ENCODE measurements at regions not wholly inside any gene's neighbourhood (a gene's known extent, or its start where the extent isn't known, plus 50 kb on each side); places are given as distances from the start of the nearest gene placed in this dataset.

- no peak for DNase-seq (ENCODE audit: low spot score)
These were observed 348.5 kb upstream of the ADAMTS5 start for GRCh38 chr21:27315373-27315772.

DNA sequence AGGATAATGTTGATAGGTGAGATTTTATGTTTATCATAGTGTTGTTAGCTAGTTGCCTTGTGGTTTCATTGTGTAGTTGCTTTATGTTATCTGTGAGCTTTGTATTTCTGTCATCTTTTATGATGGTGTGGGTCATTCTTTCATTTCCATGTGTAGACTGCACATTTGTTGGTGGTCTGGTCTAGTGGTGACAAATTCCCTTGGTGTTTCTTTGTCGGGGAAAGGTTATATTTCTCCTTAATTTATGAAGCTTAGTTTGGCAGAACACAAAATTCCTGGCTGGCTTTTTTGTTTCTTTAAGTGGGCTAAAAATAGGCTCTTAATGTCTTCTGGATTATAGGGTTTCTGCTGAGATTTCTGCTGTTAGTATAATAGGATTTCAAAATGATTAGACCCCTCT lies 347.2 kb upstream of the ADAMTS5 start:
- DNase-seq (ENCODE audit: low spot score), result no peak

GRCh38 chr21:27306791-27307775 lies 340.2 kb upstream of the ADAMTS5 start:
- DNase-seq (ENCODE audit: low spot score), result peak; percentile 22

DNA sequence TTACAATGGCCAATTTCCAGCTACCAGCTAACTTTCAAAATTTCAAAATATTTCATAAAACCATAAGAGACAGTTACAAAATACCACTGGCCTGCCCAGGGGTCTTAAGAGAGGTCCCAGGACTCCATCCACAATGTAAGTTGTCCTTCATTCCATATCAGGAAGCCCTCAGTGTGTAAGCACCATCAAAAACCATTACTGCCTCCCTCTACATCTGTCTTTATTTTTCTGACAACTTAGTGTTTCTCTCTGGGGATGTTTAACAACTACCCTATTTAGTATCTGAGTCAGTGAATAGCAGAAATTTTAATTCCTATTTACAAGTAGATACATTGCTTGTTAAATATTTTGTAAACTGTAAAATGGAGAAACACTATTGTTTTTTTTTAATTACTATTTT lies 339.3 kb upstream of the ADAMTS5 start:
- DNase-seq (ENCODE audit: low spot score), result no peak

- no peak for DNase-seq (ENCODE audit: low spot score)
These were observed 334.3 kb upstream of the ADAMTS5 start for GRCh38 chr21:27301220-27301619.

DNA sequence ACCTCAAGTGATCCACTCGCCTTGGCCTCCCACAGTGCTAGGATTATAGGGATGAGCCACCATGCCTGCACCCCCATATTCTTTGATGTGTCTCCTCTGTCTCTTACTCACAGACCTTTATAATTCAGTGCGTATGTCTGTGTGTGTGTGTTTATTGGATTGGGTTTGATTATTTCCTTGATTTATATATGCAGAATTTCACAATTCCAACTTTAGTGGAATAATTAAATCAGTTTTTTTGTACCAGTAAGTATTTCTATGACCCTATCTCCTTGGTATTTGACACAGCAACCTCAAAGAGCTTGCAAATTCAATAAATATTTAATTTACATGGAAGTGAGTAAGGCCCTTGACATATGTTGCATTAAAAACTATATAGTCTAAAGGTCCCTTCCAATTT lies 333.9 kb upstream of the ADAMTS5 start:
- peak; percentile 27 for DNase-seq (ENCODE audit: low spot score)

DNA sequence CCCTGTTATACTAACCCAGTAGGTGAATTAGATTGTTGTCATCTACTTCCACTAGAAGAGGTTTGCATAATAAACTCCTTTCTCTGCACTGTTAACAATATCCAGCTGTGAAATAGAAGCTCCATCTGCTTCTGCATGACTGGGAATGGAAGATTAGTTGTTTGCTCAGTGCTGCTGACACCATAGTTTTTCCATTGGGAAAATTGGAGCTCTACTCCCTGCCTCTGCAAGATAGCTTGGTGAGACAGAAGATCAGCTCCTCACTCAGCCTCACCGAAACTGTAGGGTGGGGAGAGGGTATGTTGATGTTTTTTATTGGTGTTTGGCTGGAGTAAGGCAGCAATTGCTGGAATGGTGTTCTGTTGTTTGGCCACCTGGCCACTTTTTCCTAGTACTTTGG lies 331.6 kb upstream of the ADAMTS5 start:
- DNase-seq (ENCODE audit: low spot score), result no peak

- DNase-seq (ENCODE audit: low spot score), result no peak
These were observed 326.4 kb upstream of the ADAMTS5 start for GRCh38 chr21:27293239-27293638.

GRCh38 chr21:27292783-27293182 lies 325.9 kb upstream of the ADAMTS5 start:
- DNase-seq (ENCODE audit: low spot score), result no peak

DNA sequence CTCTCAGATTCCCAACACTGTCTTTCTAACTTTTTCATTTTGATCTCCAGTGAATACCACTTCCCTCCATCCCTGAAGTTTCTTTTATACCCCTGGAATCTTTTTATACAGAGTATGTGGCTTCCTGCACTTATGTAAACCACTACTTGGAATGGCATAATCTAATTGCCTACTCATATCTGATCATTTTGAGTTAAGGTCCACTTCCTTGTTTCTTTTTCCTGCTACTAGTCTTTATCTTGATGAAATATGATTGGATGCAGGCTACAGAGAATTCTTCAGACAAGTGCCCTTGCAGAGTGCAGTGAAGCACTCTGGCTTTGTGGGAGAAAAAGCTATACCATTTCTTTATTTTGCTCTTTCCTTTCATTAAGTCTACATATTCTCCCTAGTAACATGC lies 325.3 kb upstream of the ADAMTS5 start:
- no peak for DNase-seq (ENCODE audit: low spot score)

- DNase-seq (ENCODE audit: low spot score), result no peak
These were observed 324.1 kb upstream of the ADAMTS5 start for GRCh38 chr21:27291006-27291405.

DNA sequence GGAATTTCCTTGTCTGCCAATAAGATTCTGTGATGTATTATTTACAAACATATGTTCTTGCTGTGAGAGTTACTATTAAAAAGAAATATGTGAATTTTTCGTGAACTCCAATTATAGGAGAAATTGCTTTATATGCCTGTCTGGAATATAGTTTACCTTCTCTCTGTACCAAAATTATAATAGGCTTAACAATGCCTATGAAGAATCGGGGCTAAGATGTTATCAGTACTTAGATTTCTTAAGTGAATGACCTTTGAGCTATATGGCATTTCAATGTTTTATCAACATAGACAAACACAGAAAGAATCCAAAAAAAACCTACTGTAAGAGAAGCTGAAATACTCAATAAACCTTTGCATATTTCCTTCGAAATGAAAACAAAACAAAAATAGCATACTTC lies 323.1 kb upstream of the ADAMTS5 start:
- no peak for DNase-seq (ENCODE audit: low spot score)

- no peak for DNase-seq (ENCODE audit: low spot score)
These were observed 319.9 kb upstream of the ADAMTS5 start for GRCh38 chr21:27286760-27287159.

DNA sequence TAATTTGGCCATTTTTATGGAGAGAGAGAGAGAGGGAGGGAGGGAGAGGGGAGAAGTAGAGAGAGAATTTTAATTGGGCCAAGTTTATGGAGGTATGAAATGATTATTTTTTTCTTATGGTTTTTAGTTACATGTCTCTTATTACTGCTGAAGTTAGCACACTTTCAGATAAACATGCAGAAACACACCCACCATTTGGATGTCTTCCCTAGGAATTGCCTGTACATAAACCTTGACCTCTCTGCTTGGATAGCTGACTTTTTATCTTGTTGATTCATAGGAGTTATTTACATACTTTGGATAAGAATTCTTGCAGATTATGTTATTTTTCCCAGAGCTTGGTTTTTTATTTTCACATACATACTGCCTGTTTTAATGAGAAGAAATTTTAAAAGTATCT lies 310.2 kb upstream of the ADAMTS5 start:
- DNase-seq (ENCODE audit: low spot score), result no peak

- peak; percentile 69 for DNase-seq (ENCODE audit: low spot score)
These were observed 308.5 kb upstream of the ADAMTS5 start for GRCh38 chr21:27275294-27275927.

DNA sequence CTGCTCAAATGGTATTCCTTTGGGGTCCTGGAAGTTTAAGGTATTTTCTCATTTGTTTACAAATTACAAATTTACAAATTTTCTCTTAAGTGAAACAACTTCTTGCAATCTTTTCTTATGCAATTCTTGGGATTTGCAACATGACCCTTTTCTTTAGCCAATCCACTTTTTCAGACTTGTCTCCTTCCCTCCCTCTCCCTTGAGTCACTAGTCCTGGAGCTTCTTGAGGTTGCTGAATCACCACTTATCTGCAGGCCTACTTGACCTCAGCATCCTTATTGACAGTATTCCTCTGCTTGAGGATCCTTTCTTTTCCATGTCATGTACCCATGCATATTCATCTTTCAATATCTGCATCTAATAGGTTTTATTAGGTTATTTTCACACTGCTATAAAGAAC lies 302.8 kb upstream of the ADAMTS5 start:
- DNase-seq (ENCODE audit: low spot score), result peak; percentile 83

DNA sequence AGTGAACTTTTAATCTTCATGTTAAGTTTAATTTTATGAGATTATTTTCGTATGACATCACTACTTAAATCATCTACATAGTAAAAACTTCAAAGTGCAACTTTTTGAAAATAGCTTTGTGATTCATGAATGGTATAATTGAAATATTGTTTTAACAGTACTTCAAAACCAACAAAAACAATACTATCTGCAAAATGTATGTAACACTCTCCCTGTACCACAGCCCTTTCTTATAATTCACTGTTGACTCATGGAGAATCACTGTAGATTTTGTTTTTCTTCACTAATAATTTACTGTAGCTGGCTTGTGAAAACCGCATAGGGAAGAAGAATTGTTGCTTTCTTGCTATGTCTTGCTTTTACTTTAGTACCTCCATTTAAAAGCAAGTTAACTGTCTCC lies 301.4 kb upstream of the ADAMTS5 start:
- peak; percentile 34 for DNase-seq (ENCODE audit: low spot score)

DNA sequence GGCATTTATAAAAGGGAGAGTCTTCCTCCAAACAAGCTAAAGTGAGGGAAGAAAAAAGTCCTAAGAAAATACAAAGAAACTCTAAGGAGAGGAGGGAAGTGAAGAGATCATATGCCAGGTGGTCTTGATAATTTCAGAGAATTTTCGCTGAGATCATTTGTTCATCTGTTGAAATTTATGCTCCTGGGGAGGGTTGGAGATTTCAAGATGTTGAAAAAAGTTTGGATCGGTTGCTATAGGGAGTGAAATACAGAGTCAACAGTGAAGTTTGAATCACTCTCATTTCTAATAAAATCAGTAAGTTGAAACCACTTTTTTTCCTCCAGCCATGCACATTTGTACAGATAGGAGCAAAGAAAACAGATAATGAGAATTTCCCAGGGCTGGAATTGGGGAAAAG lies 299.1 kb upstream of the ADAMTS5 start:
- no peak for DNase-seq (ENCODE audit: low spot score)

DNA sequence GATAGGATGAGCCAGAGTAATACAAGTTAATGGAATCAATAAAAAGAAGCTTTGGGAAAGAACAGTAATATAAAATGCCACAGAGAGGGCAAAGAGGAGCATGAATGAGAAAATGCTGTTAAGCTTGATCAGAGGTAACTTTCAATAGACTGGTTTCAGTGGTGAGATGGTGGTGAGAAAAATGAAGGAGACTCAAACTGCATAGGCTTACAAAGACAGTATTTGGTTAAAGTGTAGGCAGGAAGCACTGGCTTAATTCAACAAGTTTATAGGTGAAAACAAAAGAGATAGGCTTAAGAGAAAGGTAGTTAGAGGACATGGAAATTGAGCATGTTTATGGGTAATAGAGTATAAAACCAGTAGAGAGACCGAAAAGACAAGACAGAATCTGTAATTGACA lies 298.6 kb upstream of the ADAMTS5 start:
- DNase-seq (ENCODE audit: low spot score), result no peak

DNA sequence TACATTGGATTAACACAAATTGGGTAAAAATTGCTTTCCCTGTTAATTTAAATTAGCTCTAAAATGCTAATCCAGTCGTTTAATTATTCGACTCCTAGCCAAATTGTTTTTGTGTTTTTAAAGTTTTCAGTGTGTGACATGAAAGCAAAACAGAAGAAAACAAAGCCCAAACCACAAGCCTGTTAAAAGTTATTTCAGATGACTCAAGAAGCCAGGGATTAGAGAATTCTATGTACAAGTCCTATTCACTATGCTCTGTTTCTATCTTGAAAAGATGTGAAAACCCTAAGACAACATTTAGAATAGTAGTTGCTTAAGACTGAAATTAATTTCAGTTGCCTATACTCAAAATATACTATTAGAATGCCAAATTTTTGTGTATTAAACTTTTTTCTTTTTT lies 294.8 kb upstream of the ADAMTS5 start:
- peak; percentile 21 for DNase-seq (ENCODE audit: low spot score)

- no peak for DNase-seq (ENCODE audit: low spot score)
These were observed 293.8 kb upstream of the ADAMTS5 start for GRCh38 chr21:27260728-27261127.

- DNase-seq (ENCODE audit: low spot score), result no peak
These were observed 292.0 kb upstream of the ADAMTS5 start for GRCh38 chr21:27258742-27259448.
